ENCODE measurements at regions not wholly inside any gene's neighbourhood (a gene's known extent, or its start where the extent isn't known, plus 50 kb on each side); places are given as distances from the start of the nearest gene placed in this dataset.
"Not testable (repeated sequence)": the region's sequence is repeated elsewhere in the genome, so short reads cannot be mapped to it uniquely, and the experiment has no call there.

- DNase-seq (ENCODE audit: low read depth in 2 of 3, low spot score in 2 of 3): no peak
These were observed 264.0 kb downstream of the INHBA start for GRCh38 chr7:41438705-41439514.

- DNase-seq (ENCODE audit: low read depth in 2 of 3, low spot score in 2 of 3): no peak
These were observed 265.4 kb downstream of the INHBA start for GRCh38 chr7:41437257-41438196.

GRCh38 chr7:41436139-41436538 is 266.8 kb downstream of the INHBA start:
- no peak for DNase-seq (ENCODE audit: low read depth in 2 of 3, low spot score in 2 of 3)

GRCh38 chr7:41435020-41435419 is 267.9 kb downstream of the INHBA start:
- DNase-seq (ENCODE audit: low read depth in 2 of 3, low spot score in 2 of 3): not testable (repeated sequence)

GRCh38 chr7:41431671-41432070 is 271.2 kb downstream of the INHBA start:
- DNase-seq (ENCODE audit: low read depth in 2 of 3, low spot score in 2 of 3): no peak

- DNase-seq (ENCODE audit: low read depth in 2 of 3, low spot score in 2 of 3): no peak
These were observed 274.5 kb downstream of the INHBA start for GRCh38 chr7:41428381-41428780.

GRCh38 chr7:41425926-41426325 is 277.0 kb downstream of the INHBA start:
- DNase-seq (ENCODE audit: low read depth in 2 of 3, low spot score in 2 of 3): no peak

GRCh38 chr7:41421056-41421455 is 281.8 kb downstream of the INHBA start:
- no peak for DNase-seq (ENCODE audit: low read depth in 2 of 3, low spot score in 2 of 3)

- no peak for DNase-seq (ENCODE audit: low read depth in 2 of 3, low spot score in 2 of 3)
These were observed 282.5 kb downstream of the INHBA start for GRCh38 chr7:41420421-41420820.

- DNase-seq (ENCODE audit: low read depth in 2 of 3, low spot score in 2 of 3): no peak
These were observed 284.6 kb downstream of the INHBA start for GRCh38 chr7:41418337-41418736.

- no peak for DNase-seq (ENCODE audit: low read depth in 2 of 3, low spot score in 2 of 3)
These were observed 286.7 kb downstream of the INHBA start for GRCh38 chr7:41416208-41416595.

GRCh38 chr7:41415471-41416207 is 287.3 kb downstream of the INHBA start:
- no peak for DNase-seq (ENCODE audit: low read depth in 2 of 3, low spot score in 2 of 3)

- DNase-seq (ENCODE audit: low read depth in 2 of 3, low spot score in 2 of 3): no peak
These were observed 287.8 kb downstream of the INHBA start for GRCh38 chr7:41415051-41415450.

- DNase-seq (ENCODE audit: low read depth in 2 of 3, low spot score in 2 of 3): no peak
These were observed 298.4 kb downstream of the INHBA start for GRCh38 chr7:41404375-41405074.

- no peak for DNase-seq (ENCODE audit: low read depth in 2 of 3, low spot score in 2 of 3)
These were observed 299.6 kb downstream of the INHBA start for GRCh38 chr7:41403291-41403690.

GRCh38 chr7:41401833-41402232 is 301.1 kb downstream of the INHBA start:
- DNase-seq (ENCODE audit: low read depth in 2 of 3, low spot score in 2 of 3): no peak

- DNase-seq (ENCODE audit: low read depth in 2 of 3, low spot score in 2 of 3): no peak
These were observed 303.7 kb downstream of the INHBA start for GRCh38 chr7:41399171-41399570.

GRCh38 chr7:41391818-41392217 is 311.1 kb downstream of the INHBA start:
- DNase-seq (ENCODE audit: low read depth in 2 of 3, low spot score in 2 of 3): no peak

- DNase-seq (ENCODE audit: low read depth in 2 of 3, low spot score in 2 of 3): not testable (repeated sequence)
These were observed 314.0 kb downstream of the INHBA start for GRCh38 chr7:41388933-41389332.

GRCh38 chr7:41385996-41386395 is 316.9 kb downstream of the INHBA start:
- DNase-seq (ENCODE audit: low read depth in 2 of 3, low spot score in 2 of 3): no peak

All from hematopoietic multipotent progenitor cell (in vitro differentiated cells).